Mesothelial cell of epicardium (in vitro differentiated cells): ENCODE measurements at regions not wholly inside any gene's neighbourhood (a gene's known extent, or its start where the extent isn't known, plus 50 kb on each side); places are given as distances from the start of the nearest gene placed in this dataset.
"Not testable (repeated sequence)": the region's sequence is repeated elsewhere in the genome, so short reads cannot be mapped to it uniquely, and the experiment has no call there.

ENCODE experiments used
- DNase-seq, 2 experiments: peaks; one replicate each; pipeline ENCODE4 v3.0.0; 2021; ENCODE audit warnings: low spot score in 2 of 2; ENCODE audit not compliant: unreplicated experiment in 2 of 2
- H3K27ac Mint-ChIP-seq: 2 replicates; pipeline ENCODE4 v1.8.0; 2021; ENCODE audit warnings: mixed read lengths
- H3K27me3 Mint-ChIP-seq: 2 replicates; pipeline ENCODE4 v1.8.0; 2021; ENCODE audit warnings: low read depth, mixed read lengths
- H3K36me3 Mint-ChIP-seq: 2 replicates; pipeline ENCODE4 v1.8.0; 2021; ENCODE audit warnings: mixed read lengths
- H3K4me1 Mint-ChIP-seq: 2 replicates; pipeline ENCODE4 v1.8.0; 2021; ENCODE audit warnings: mixed read lengths
- H3K4me3 Mint-ChIP-seq: 2 replicates; pipeline ENCODE4 v1.8.0; 2021; ENCODE audit warnings: mild to moderate bottlenecking, moderate library complexity, mixed read lengths
- H3K9me3 Mint-ChIP-seq: 2 replicates; pipeline ENCODE4 v1.8.0; 2021; ENCODE audit warnings: mixed read lengths
- TF ChIP-seq, protein P1 (sequence below): fragments of 200-600 bp; sonication (generic); IDR thresholded peaks from one replicate; pipeline ENCODE4 v1.5.0; 2021; ENCODE audit warnings: antibody characterized with exemption; ENCODE audit not compliant: unreplicated experiment

DNA sequence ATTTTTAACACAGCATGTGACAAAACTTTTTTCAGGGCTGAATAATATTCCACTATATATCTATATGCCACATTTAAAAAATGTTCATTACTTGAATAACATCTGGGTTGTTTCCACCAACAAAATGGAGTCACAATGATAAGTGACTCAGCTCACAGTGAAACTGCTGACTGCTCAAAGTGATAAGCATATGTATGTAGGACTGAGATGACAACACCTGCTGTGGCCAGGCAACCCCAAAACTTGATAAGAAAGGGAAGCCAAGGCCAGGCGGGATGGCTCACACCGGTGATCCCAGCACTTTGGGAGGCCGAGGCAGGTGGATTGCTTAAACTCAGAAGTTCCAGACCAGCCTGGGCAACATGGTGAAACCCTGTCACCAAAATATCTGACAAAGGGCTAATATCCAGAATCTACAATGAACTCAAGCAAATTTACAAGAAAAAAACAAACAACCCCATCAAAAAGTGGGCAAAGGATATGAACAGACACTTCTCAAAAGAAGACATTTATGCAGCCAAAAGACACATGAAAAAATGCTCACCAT lies 99.2 kb upstream of the TERB2 start:
- DNase-seq, H3K36me3 Mint-ChIP-seq, H3K27ac Mint-ChIP-seq, H3K4me1 Mint-ChIP-seq, H3K9me3 Mint-ChIP-seq, H3K4me3 Mint-ChIP-seq: not testable (repeated sequence)
- H3K27me3 Mint-ChIP-seq: peaks cover 12% of the 10 kb centered on the region

GRCh38 chr15:44859088-44859487 lies 97.4 kb upstream of the TERB2 start:
- H3K4me1 Mint-ChIP-seq, H3K36me3 Mint-ChIP-seq, H3K27ac Mint-ChIP-seq, H3K27me3 Mint-ChIP-seq, H3K4me3 Mint-ChIP-seq, DNase-seq: not testable (repeated sequence)
- H3K9me3 Mint-ChIP-seq: peaks cover 11% of the 10 kb centered on the region

DNA sequence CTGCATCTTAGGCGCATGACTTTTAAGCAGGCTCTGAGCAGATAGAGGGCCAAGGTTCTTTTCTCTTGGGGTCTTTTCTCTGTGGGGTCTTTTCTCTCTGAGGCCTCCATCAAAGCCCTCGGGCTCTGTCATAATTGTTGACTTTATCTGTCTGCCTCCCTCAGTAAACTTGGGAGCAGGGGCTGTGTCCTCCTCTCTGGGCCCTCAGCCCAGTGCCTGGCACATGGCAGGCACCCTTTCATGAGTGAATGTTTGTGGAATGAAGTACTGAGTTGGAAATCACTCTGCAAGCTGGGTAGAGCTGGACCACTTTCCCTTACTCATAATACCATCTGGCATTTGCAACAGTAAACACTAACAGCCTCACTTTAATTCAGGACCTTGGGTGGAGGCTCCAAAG lies 96.3 kb upstream of the TERB2 start:
- not testable (repeated sequence) for H3K27ac Mint-ChIP-seq, H3K36me3 Mint-ChIP-seq, H3K27me3 Mint-ChIP-seq, H3K4me3 Mint-ChIP-seq, DNase-seq, H3K4me1 Mint-ChIP-seq
- H3K9me3 Mint-ChIP-seq: peaks cover 11% of the 10 kb centered on the region

GRCh38 chr15:44861439-44861910 lies 95.0 kb upstream of the TERB2 start:
- Mint-ChIP-seq H3K27me3 (peaks cover 2% of the 10 kb centered on the region), H3K4me3 (no peak overlapping the region), H3K4me1 (no peaks in the 10 kb centered on the region), H3K27ac (no peak overlapping the region), H3K36me3 (no peaks in the 10 kb centered on the region), H3K9me3 (peaks cover 11% of the 10 kb centered on the region)
- TF ChIP-seq, protein P1, sequence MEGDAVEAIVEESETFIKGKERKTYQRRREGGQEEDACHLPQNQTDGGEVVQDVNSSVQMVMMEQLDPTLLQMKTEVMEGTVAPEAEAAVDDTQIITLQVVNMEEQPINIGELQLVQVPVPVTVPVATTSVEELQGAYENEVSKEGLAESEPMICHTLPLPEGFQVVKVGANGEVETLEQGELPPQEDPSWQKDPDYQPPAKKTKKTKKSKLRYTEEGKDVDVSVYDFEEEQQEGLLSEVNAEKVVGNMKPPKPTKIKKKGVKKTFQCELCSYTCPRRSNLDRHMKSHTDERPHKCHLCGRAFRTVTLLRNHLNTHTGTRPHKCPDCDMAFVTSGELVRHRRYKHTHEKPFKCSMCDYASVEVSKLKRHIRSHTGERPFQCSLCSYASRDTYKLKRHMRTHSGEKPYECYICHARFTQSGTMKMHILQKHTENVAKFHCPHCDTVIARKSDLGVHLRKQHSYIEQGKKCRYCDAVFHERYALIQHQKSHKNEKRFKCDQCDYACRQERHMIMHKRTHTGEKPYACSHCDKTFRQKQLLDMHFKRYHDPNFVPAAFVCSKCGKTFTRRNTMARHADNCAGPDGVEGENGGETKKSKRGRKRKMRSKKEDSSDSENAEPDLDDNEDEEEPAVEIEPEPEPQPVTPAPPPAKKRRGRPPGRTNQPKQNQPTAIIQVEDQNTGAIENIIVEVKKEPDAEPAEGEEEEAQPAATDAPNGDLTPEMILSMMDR: no peak
- DNase-seq: no peak

DNA sequence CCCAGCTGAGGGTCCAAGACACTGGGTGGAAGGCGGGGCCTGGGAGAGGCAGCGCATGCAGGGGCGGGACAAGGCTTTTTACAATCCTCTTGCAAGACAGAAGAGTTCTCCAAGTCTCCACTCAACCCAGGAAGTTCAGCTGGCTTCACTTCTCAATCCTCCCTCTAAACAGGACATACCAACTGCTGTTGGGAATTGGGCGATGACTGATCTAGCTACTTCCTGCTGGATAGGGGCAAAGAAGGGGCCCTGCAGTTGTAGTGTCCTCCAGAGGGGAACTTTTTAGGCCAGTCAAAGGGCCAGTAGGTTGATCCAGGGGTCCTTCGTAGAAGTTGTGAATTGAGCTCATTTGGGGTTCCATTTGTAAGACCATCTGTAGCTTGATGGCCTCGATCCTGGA lies 94.6 kb upstream of the TERB2 start:
- no peak overlapping the region for H3K27ac Mint-ChIP-seq
- H3K36me3 Mint-ChIP-seq: no peaks in the 10 kb centered on the region
- peaks cover 13% of the 10 kb centered on the region for H3K9me3 Mint-ChIP-seq
- no peak for DNase-seq
- TF ChIP-seq, protein P1: no peak
- H3K4me3 Mint-ChIP-seq: no peak overlapping the region
- H3K4me1 Mint-ChIP-seq: no peaks in the 10 kb centered on the region
- peaks cover 4% of the 10 kb centered on the region for H3K27me3 Mint-ChIP-seq

DNA sequence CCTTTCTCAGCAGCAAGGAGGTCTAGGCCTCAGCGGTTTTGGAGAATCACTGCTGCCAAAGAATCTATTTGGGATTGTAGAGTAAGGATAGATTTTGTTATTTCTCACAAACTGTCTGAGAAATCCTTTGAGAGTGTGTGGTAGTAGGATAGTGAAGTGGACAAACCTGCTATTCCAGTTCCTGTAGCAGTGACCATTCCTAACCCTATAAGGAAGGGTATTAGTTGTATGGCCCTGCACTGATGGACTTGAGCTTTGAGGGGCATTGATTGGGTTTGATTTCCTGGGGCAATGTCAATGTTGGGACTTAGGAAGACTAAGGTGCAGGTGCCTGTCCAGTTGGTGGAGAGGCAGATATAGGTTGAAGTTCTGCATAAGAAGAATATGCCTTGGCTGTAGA lies 93.6 kb upstream of the TERB2 start:
- not testable (repeated sequence) for H3K36me3 Mint-ChIP-seq, H3K27me3 Mint-ChIP-seq, H3K27ac Mint-ChIP-seq

GRCh38 chr15:44868100-44868499 lies 88.4 kb upstream of the TERB2 start:
- peaks cover 19% of the 10 kb centered on the region for H3K27me3 Mint-ChIP-seq
- H3K36me3 Mint-ChIP-seq, H3K27ac Mint-ChIP-seq, H3K4me1 Mint-ChIP-seq, DNase-seq, H3K4me3 Mint-ChIP-seq: not testable (repeated sequence)
- peaks cover 31% of the 10 kb centered on the region for H3K9me3 Mint-ChIP-seq

More for the DNA sequence above, 93.6 kb upstream of the TERB2 start:
- not testable (repeated sequence) for H3K4me1 Mint-ChIP-seq, DNase-seq, H3K4me3 Mint-ChIP-seq
- H3K9me3 Mint-ChIP-seq: peaks cover 16% of the 10 kb centered on the region

GRCh38 chr15:44870125-44870524 lies 86.4 kb upstream of the TERB2 start:
- not testable (repeated sequence) for DNase-seq, H3K4me1 Mint-ChIP-seq, H3K27ac Mint-ChIP-seq, H3K4me3 Mint-ChIP-seq, H3K36me3 Mint-ChIP-seq
- peaks cover 19% of the 10 kb centered on the region for H3K27me3 Mint-ChIP-seq
- H3K9me3 Mint-ChIP-seq: peaks cover 42% of the 10 kb centered on the region

- H3K27me3 Mint-ChIP-seq: peaks cover 9% of the 10 kb centered on the region
- H3K4me3 Mint-ChIP-seq: no peak overlapping the region
- no peak for DNase-seq
- H3K36me3 Mint-ChIP-seq: peaks cover 4% of the 10 kb centered on the region
- H3K4me1 Mint-ChIP-seq: no peaks in the 10 kb centered on the region
- TF ChIP-seq, protein P1: no peak
- H3K27ac Mint-ChIP-seq: no peak overlapping the region
- H3K9me3 Mint-ChIP-seq: peaks cover 51% of the 10 kb centered on the region
Observed at GRCh38 chr15:44873103-44873502, 83.4 kb upstream of the TERB2 start.
